B cell (primary cell): ENCODE measurements at regions not wholly inside any gene's neighbourhood (a gene's known extent, or its start where the extent isn't known, plus 50 kb on each side); places are given as distances from the start of the nearest gene placed in this dataset.

Experiments
- ATAC-seq: fragments of 200-7000 bp; cut with Tn5 transposase; one replicate; pipeline ENCODE4 v1.10.0; 2021; ENCODE audit warnings: low read depth, mild to moderate bottlenecking, moderate number of reproducible peaks, moderate library complexity
- CTCF ChIA-PET: fragments of 350-600 bp; sonication (Branson Sonifier 250); formaldehyde crosslinking; loops from one replicate; lab custom pipeline; 2021; ENCODE audit warnings: antibody characterized with exemption, inconsistent platforms; lab: Charles Lee
- POLR2A ChIA-PET: fragments of 350-600 bp; sonication (Branson Sonifier 250); formaldehyde crosslinking; loops from one replicate; lab custom pipeline; 2021; ENCODE audit warnings: antibody characterized with exemption; lab: Charles Lee
- DNase-seq: peaks from one replicate; pipeline ENCODE4 v3.0.0; 2013
- H2AFZ ChIP-seq: 2 replicates; pipeline ENCODE4 v1.6.1; 2012; ENCODE audit warnings: mild to moderate bottlenecking, low read depth, low read length; ENCODE audit not compliant: insufficient read depth, poor library complexity, severe bottlenecking
- H3K27ac ChIP-seq, 2 donors: 1 replicate in 1 of 2; 2 replicates in 1 of 2; pipeline ENCODE4 v1.5.1; 2012 to 2013; ENCODE audit warnings: low read length in 2 of 2, mild to moderate bottlenecking in 2 of 2, moderate library complexity in 1 of 2
- H3K27me3 ChIP-seq, 4 experiments: fragments of 200-600 bp in 1 of 4; sonication (generic) in 1 of 4; replicated peaks in 1 of 4; 1 replicate in 2 of 4; 2 replicates in 2 of 4; pipeline versions ENCODE4 v1.6.1 to v1.7.0; 2013 to 2016; ENCODE audit warnings: low read length in 3 of 4, mild to moderate bottlenecking in 2 of 4, mixed read lengths in 1 of 4, moderate library complexity in 1 of 4; ENCODE audit not compliant: insufficient read depth in 4 of 4, control insufficient read depth in 3 of 4; ENCODE audit errors: control extremely low read depth in 1 of 4
- H3K36me3 ChIP-seq, 2 experiments: replicated peaks in 1 of 2; 1 replicate in 1 of 2; 2 replicates in 1 of 2; pipeline versions ENCODE4 v1.6.1 to v1.7.1; 2013; ENCODE audit warnings: low read length in 1 of 2; ENCODE audit not compliant: insufficient read depth in 2 of 2, control insufficient read depth in 1 of 2; ENCODE audit errors: control extremely low read depth in 1 of 2, extremely low read depth in 1 of 2
- H3K4me1 ChIP-seq, 2 donors: fragments of 200-600 bp in 1 of 2; sonication (generic) in 1 of 2; 1 replicate in 1 of 2; 2 replicates in 1 of 2; pipeline versions ENCODE4 v1.5.1 to v1.6.1; 2013 to 2017; ENCODE audit warnings: low read length in 2 of 2; ENCODE audit not compliant: control insufficient read depth in 2 of 2, insufficient read depth in 2 of 2
- H3K4me2 ChIP-seq: replicated peaks from 2 replicates; pipeline ENCODE3; 2012; ENCODE audit warnings: mild to moderate bottlenecking, low read depth, low read length; ENCODE audit not compliant: poor library complexity, severe bottlenecking
- H3K4me3 ChIP-seq, 5 experiments: fragments of 200-600 bp in 1 of 5; sonication (generic) in 1 of 5; 1 replicate in 3 of 5; 2 replicates in 2 of 5; pipeline versions ENCODE4 v1.5.1 to v1.7.0; 2011 to 2016; ENCODE audit warnings: low read length in 4 of 5, mild to moderate bottlenecking in 4 of 5, low read depth in 2 of 5, control low read depth in 1 of 5, moderate library complexity in 1 of 5; ENCODE audit not compliant: insufficient read depth in 1 of 5; ENCODE audit errors: control extremely low read depth in 1 of 5, extremely low read depth in 1 of 5
- H3K79me2 ChIP-seq: fragments of 200-600 bp; sonication (generic); one replicate; pipeline ENCODE4 v1.6.0; 2016; ENCODE audit warnings: low read length; ENCODE audit not compliant: control insufficient read depth, insufficient read depth
- H3K9ac ChIP-seq: fragments of 200-600 bp; sonication (generic); 2 replicates; pipeline ENCODE4 v1.6.1; 2017; ENCODE audit warnings: mild to moderate bottlenecking, low read length, moderate library complexity
- H3K9me3 ChIP-seq, 3 donors: one replicate each; pipeline versions ENCODE4 v1.6.1 to v1.7.1; 2013; ENCODE audit warnings: low read length in 2 of 3; ENCODE audit not compliant: control insufficient read depth in 2 of 3, insufficient read depth in 1 of 3; ENCODE audit errors: control extremely low read depth in 1 of 3
- H4K20me1 ChIP-seq: 2 replicates; pipeline ENCODE4 v1.6.0; 2012; ENCODE audit warnings: mild to moderate bottlenecking, low read length; ENCODE audit not compliant: insufficient read depth, control insufficient read depth, poor library complexity, severe bottlenecking
- H3K27ac Mint-ChIP-seq: one replicate; pipeline ENCODE4 v1.8.0; 2021; ENCODE audit warnings: mixed read lengths
- H3K27me3 Mint-ChIP-seq: one replicate; pipeline ENCODE4 v1.8.0; 2021; ENCODE audit warnings: mixed read lengths
- H3K4me1 Mint-ChIP-seq: one replicate; pipeline ENCODE4 v1.8.0; 2021; ENCODE audit warnings: mixed read lengths
- H3K4me3 Mint-ChIP-seq: one replicate; pipeline ENCODE4 v1.8.0; 2021; ENCODE audit warnings: mixed read lengths
- H3K9me3 Mint-ChIP-seq: one replicate; pipeline ENCODE4 v1.8.0; 2022; ENCODE audit warnings: mixed read lengths; ENCODE audit not compliant: insufficient read depth
- EZH2 ChIP-seq: IDR thresholded peaks from 2 replicates; pipeline ENCODE4 v1.6.1; 2012; ENCODE audit warnings: borderline replicate concordance, low read depth, mild to moderate bottlenecking, moderate library complexity, low read length; ENCODE audit not compliant: insufficient read depth, poor library complexity, severe bottlenecking
- WGBS: methylation state at CpG from one replicate; pipeline ENCODE4 v1.1.5; 2013; ENCODE audit warnings: missing lambda C conversion rate; ENCODE audit not compliant: insufficient coverage; 5-methylcytosine and 5-hydroxymethylcytosine counted together
- intact Hi-C: fragments of 100-400 bp; cut with micrococcal nuclease; formaldehyde crosslinking; loops from one replicate; pipeline ENCODE4 v1.10.0; 2022
- TF ChIP-seq, protein P1 (sequence below): fragments of 200-600 bp; IDR thresholded peaks from one replicate; pipeline ENCODE4 v1.8.0; 2022; ENCODE audit warnings: antibody characterized with exemption, mild to moderate bottlenecking

GRCh38 chr6:49003348-49003747 is 459.7 kb downstream of the MMUT start:
- Mint-ChIP-seq H3K4me1 (no peaks in the 10 kb centered on the region), H3K27ac (no peak overlapping the region), H3K9me3 (no peaks in the 10 kb centered on the region), H3K27me3 (no peaks in the 10 kb centered on the region), H3K4me3 (no peak overlapping the region)
- ATAC-seq (no peak), DNase-seq (no peak)
- Histone ChIP-seq H3K4me3 (no peak overlapping the region), H3K9ac (no peak overlapping the region), H3K27ac (no peak overlapping the region), H3K4me1 (no peaks in the 10 kb centered on the region), H3K27me3 (no peaks in the 10 kb centered on the region), H3K4me2 (no peak overlapping the region), H3K9me3 (no peaks in the 10 kb centered on the region), H4K20me1 (no peaks in the 10 kb centered on the region), H2AFZ (no peak overlapping the region), H3K36me3 (no peaks in the 10 kb centered on the region), H3K79me2 (no peaks in the 10 kb centered on the region)
- POLR2A ChIA-PET, result no interaction called here
- TF ChIP-seq, protein P1, sequence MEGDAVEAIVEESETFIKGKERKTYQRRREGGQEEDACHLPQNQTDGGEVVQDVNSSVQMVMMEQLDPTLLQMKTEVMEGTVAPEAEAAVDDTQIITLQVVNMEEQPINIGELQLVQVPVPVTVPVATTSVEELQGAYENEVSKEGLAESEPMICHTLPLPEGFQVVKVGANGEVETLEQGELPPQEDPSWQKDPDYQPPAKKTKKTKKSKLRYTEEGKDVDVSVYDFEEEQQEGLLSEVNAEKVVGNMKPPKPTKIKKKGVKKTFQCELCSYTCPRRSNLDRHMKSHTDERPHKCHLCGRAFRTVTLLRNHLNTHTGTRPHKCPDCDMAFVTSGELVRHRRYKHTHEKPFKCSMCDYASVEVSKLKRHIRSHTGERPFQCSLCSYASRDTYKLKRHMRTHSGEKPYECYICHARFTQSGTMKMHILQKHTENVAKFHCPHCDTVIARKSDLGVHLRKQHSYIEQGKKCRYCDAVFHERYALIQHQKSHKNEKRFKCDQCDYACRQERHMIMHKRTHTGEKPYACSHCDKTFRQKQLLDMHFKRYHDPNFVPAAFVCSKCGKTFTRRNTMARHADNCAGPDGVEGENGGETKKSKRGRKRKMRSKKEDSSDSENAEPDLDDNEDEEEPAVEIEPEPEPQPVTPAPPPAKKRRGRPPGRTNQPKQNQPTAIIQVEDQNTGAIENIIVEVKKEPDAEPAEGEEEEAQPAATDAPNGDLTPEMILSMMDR, result no peak
- no peak for TF ChIP-seq EZH2
- intact Hi-C loops, result no loop called here
- no CpG with 5 or more reads among the region's 3 CpGs for WGBS
- CTCF ChIA-PET, result no interaction called here

DNA sequence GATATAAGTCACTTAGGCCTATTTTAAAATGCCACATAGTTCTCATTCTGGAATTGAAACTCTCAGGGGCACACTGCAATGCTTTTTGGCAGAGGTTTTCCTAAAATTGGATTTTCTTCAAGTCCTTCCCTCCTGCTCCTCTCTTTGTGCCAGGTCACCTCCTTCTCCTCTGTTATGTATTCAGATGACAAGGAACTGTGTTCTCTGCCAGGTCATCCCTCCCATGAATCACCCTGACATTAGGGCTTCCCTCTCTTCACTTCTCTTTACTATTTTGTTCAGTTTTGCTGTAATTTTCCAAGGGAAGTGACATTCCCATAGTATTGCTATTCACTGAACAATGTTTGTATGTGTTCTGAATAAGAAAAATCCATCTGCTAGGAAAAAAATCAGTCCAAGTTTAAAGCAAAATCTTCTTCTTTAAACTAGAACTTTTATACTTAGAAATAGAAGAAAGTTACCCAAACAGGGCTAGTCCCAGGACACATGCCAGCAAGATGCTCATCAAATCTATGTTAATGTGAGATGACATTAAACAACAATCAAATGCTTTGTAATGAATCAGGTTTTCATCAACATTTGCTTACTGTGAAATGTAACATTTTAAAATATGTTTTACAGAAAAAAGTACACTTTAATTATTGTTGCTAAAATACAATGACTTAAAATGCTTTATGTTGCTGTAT is 461.1 kb downstream of the MMUT start:
- TF ChIP-seq, protein P1, result no peak
- no peak for TF ChIP-seq EZH2
- Mint-ChIP-seq H3K27me3 (no peaks in the 10 kb centered on the region), H3K4me3 (no peak overlapping the region), H3K4me1 (no peaks in the 10 kb centered on the region), H3K9me3 (peaks cover 2% of the 10 kb centered on the region), H3K27ac (no peak overlapping the region)
- no peak overlapping the region for H3K9ac ChIP-seq
- no peak overlapping the region for H3K27ac ChIP-seq
- H4K20me1 ChIP-seq, result no peaks in the 10 kb centered on the region
- no peaks in the 10 kb centered on the region for H3K27me3 ChIP-seq
- DNase-seq (no peak), ATAC-seq (no peak)
- no peak overlapping the region for H2AFZ ChIP-seq
- POLR2A ChIA-PET, result no interaction called here
- no peaks in the 10 kb centered on the region for H3K9me3 ChIP-seq
- H3K4me3 ChIP-seq, result no peak overlapping the region
- CTCF ChIA-PET, result no interaction called here
- no peaks in the 10 kb centered on the region for H3K4me1 ChIP-seq
- no peak overlapping the region for H3K4me2 ChIP-seq
- no peaks in the 10 kb centered on the region for H3K36me3 ChIP-seq
- intact Hi-C loops, result no loop called here
- no peaks in the 10 kb centered on the region for H3K79me2 ChIP-seq
